CD4-positive, alpha-beta T cell treated with Interleukin-15 for 4 hours (primary cell): ENCODE measurements at regions not wholly inside any gene's neighbourhood (a gene's known extent, or its start where the extent isn't known, plus 50 kb on each side); places are given as distances from the start of the nearest gene placed in this dataset.

Experiments used
- DNase-seq: peaks from one replicate; pipeline ENCODE4 v3.0.0-alpha.2; 2020; ENCODE audit warnings: low spot score

DNA sequence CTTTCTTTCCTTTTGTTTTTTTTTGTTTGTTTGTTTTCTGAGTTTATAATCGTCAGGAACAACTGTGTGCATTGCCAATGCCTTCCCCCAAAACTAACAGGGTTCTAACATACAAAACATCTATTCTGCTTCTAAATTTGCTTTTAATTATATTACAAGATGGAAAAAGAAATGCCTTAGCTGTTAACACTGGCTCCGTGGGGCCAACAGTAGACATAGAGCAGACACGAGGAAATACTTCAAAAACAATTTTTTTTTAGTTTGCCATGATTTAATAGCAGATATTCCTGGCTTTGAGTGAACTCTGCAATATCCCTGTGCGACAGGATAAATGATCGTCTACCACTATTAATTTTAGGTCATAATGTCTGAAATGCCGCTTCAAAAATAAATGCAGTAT lies 153.3 kb upstream of the HNRNPA3 start:
- no peak for DNase-seq

DNA sequence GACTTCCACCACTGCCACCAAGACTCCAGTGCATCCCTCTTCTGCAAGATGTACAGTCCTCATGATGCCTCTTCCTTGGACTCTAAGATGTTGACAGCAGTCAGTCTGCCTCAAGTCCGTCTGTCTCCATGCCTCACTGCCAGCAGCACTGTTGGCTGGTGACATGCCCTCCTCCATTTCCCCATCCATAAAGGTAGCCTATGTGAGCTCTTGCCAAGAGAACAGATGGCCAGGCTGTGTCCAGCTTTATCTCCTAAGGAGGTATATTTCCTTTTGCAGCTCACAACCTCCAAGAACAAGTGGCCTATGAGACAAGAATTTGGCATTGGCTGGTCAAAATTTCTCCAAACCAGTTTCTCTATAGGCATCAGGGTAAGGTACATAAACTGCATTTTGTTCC lies 149.3 kb upstream of the HNRNPA3 start:
- no peak for DNase-seq

DNA sequence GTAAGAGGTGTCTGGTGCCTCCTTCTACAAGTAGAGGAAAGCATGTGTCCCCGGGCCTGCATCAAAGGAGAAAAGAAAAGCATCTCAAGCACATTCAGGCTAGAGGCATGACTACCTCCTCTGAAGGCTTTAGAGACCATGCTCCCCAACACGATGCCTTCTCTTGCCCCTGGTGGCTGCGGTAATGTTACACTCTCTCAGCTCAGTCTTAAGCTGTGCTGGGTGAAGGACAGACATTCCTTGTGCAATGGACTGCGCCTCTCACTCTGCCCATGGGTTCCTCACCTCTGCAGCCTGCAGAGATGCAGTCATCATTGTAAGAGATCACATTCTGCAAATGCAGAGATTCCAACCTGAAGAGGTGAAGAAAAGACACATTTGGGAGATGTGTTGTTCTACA lies 148.2 kb upstream of the HNRNPA3 start:
- no peak for DNase-seq

DNA sequence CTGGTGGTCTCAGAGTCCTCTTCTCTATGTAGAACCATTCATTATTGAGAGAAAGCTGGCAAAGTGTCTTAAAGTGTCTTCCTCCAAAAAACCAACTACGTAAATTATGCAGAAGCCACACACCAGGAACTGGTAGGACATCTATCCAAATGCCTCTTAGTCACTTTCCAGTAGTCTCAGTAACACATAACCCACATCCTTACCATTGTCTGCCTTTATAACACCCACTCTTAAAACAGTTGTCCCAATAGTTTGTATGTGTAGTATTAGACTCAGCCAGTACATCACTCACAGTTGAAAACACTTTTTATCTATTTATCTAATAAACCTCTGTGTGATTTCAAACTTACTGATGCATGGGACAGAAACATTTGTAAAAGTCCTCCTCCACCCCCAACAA lies 143.6 kb upstream of the HNRNPA3 start:
- DNase-seq: no peak

DNA sequence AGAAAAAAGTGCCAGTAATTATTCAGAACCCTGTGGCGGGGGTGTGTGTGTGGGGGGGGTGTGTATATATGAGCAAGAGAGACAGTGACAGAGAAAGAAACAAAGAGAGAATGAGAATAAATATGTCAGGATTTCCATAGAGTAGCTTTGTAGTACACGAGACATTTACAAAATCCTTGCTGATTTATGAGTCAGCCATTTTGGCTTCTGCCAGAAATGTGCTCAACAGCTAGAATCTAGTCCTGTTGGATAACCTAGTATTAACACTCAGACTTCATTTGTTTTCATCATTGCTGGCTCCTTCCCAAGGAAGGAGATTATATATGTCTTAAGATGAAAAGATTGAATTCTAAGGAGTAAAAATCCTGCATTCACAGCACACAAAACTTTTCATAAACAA lies 140.5 kb upstream of the HNRNPA3 start:
- DNase-seq: no peak

DNA sequence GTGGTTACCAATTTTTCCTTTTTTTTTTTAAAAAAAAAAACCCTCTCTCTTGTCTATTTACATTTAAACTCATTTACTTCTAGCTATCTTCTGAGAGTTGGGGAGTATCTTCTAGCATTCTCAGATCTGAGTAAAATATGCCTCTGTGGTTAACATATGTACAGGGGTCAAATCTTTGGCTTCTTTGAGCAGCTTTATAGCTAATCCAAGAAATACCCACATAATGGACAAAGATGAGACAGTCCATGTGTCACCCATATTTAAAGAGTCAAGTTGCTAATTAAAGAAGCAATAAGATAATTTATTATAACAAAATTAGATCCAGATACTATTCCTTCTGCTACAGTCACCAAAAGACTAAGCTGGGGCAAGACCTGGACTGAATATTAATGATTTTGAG lies 139.0 kb upstream of the HNRNPA3 start:
- DNase-seq: no peak

DNA sequence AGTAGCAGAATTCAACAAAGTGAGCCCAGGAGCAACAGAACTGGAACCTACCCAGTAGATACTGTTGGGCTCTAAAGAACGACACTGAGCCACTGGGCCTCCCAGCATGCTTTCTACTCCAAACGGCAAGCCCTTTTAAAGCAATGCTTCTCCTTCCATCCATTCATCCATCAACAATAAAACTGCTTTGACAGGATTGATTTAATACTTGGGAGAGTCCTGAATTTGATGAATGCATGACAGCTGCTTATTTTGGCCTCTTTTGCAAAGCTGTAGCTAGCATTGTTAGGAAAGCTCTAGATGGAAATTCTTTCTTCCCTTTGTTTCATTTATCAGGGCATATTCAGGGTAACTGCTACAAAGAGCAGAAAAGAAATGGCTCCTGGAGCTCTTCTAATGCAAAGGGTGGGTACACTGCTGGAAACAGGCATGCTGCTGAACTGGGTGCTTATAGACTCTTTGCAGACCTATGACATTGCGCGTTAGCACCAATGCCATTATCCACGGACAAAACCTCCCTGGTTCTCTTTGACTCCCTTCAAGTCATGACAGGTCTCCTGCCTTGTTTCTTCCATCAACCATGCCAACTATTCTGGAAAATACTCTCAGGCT lies 138.4 kb upstream of the HNRNPA3 start:
- DNase-seq: no peak

DNA sequence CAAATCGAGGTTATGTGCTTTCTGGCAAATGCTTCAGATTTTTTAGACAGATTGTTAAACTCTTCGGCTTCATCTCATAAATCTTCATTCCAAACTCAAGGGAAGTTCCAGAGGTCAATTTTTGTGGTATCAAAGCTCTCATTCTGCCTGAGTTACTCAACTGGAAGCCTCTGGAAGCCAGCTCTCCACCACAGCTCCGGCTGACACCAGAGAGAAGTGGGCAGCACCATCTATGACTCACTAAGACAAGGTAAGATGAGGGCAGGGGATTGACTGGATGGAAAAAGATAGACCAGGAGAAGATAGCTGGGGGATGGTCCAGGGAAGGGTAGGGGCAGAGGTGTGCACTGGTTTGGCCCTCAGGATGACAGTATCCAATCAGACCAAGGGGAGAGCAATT lies 137.3 kb upstream of the HNRNPA3 start:
- no peak for DNase-seq

DNA sequence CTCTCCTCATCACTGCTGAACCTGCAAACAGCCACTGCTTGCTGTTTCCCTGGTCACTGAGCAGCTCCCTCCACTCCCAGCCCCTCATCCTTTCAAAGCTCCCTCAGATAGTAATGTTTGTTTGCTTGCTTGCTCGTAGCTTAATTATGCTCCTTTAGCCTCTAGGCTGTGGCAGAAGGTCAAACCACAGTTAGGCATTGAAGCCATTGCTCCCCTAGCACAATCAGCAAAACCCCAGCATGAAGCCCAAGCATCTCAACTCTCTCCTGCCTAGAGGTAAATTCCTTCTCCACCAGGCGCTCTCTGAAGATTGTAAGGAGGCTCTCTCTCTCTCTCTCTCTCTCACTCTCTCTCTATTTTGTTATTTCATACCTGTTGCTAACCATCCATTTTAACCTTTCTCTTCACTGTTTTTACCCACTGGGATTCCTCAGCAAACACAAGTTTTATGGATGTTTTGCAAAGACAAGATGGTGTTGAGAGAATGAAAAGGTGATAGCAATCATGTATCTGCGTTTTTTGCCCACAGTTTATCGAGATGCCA lies 135.9 kb upstream of the HNRNPA3 start:
- DNase-seq: no peak

DNA sequence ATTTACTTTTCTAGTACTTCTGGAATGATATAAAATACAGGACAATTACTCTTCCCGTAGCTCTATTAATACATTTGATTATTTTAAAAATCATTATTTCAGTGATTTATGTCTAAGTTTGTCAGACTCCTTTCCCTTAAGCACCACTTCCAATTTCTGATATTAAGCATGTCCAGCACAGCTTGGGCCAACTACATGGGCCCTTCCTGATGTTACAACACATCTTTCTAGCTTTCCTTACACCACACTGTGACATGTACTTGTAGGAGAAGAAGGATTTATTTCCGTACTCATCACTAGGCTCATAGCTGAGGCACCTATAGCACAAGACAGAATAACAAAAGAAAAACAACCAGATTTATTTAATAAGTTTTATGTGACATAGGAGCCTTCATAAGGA lies 134.8 kb upstream of the HNRNPA3 start:
- DNase-seq: no peak

DNA sequence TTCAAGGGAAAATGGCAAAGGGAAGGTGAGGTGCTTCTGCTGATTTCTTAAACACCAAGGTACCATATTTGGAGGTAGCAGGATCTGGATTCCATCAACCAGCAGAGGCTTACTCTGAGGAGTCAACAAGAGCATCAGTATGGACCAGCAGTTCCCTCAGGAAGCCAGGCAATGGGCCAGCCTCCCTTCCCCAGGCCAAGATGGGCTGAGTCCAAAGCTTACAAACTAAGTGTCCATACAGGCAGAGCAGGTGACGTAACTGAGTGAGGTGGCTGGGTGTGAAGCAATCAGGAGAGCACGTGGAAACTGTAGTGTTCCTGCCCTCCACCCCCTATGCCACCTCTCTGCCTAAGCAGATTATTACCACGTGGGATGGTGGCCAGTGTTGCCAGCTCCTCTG lies 134.2 kb upstream of the HNRNPA3 start:
- no peak for DNase-seq

DNA sequence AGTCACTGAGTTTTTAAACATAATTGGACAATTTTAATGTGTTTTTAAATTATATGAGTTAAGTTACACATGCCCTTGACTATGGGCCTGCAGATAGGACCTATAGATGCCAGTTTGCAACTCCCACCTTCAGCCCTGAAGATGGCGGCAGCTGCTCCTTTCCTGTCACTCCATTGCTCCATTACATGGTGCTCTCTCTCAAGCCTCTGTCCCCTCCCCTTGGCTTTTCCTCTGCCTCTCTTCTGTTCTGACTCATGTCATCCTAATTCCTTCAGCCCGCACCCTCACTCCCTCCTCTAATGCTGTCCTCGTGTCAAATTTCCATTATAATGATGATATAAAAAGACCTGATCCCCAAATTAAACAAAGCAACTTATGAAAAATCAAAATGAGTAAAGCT lies 133.7 kb upstream of the HNRNPA3 start:
- no peak for DNase-seq

DNA sequence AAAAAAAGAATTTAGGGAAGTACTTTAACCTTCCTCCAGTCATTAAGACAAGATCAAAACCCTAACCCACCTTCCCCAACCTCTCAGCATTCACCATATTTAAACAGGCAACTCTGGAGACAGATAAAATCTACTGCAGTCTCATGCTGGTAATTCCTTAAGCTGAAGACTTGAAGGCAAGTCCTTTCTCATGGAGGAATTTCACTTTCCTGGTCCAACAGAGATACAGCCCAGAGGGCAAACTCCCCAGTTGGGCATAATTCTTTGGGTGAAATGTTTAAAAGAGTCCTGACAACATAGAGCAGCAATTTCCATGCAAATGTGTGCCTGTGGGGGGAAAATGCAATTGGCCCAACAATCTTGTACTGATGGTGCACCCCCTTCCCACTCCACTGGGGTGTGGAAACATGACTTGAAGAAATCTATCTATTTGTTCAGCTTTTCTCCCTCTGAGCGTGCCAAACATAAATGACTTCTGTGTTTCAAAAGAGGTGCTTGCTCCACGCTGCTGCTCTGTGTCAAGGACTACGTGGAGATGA lies 131.8 kb upstream of the HNRNPA3 start:
- no peak for DNase-seq

DNA sequence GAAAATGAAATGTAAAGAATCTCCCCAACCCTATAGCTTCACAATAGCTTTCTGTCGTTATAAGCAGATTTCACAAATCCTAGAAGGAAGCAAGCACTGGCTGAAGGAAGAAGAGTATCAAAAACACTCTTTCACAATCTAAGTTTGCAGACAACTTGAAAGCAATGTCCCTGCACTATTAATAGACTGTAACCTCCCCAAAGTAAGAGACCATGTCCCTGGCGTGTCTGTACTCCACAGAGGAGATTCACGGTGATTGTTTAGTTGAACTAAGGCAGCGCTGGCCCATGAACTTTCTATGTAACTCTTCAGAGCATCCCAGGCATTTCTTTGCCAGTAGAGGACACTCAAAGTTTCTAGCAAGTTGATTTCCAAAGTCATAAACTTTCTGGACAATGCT lies 128.0 kb upstream of the HNRNPA3 start:
- DNase-seq: no peak

DNA sequence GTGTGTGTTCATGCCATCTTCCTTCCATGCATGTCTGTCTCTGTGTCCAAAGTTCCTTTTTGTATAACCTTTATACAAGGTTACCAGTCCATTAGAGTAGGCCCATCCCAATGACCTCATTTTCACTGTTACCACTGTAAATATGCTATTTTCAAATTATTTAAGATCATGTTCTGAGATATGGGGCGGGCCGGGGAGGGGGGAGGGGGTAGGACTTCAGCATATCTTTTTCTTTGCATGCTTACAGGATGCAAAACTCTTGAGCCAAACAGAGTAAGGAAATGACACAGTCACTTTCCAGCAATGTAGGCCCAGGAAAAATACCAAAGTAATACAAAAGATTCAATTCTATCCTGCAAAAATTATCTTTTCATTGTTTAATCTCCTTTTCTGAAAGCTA lies 124.1 kb upstream of the HNRNPA3 start:
- no peak for DNase-seq

DNA sequence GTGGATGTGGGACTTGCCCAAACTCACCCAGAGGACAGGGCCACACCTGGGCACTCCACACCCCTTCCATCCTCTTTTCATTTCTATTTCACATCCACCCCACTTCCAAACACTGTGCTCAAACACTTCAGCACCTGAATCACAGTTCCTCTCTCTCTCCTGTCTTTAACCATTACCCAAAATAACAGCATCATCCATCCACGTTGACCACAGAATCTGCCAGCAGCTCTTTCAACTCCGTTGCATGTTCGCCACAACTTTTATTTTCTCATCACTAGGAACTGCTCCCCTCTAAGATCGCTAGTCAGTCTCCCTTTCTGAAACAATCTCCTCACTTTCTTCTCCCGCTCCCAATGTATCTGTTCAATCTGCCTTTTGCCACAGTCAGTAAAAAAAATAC lies 121.6 kb upstream of the HNRNPA3 start:
- no peak for DNase-seq

DNA sequence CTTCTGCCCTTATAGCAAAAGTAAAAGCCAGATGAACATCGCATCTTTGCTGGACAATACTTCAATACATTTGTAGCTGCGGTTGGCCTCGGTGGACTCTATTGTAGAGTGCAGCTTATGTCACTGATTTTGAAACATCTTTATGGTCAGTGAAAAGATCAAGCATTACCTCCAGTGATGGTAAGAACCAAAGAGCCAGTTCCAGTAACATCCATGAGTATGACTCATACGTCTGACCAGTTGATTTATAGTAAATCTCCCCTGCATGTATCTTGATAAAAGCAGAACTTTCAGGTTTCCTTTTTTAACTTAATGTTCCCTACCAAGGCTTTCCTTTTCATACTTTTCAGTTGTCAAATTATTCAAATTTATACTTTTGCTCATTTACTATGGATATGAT lies 119.2 kb upstream of the HNRNPA3 start:
- DNase-seq: no peak

DNA sequence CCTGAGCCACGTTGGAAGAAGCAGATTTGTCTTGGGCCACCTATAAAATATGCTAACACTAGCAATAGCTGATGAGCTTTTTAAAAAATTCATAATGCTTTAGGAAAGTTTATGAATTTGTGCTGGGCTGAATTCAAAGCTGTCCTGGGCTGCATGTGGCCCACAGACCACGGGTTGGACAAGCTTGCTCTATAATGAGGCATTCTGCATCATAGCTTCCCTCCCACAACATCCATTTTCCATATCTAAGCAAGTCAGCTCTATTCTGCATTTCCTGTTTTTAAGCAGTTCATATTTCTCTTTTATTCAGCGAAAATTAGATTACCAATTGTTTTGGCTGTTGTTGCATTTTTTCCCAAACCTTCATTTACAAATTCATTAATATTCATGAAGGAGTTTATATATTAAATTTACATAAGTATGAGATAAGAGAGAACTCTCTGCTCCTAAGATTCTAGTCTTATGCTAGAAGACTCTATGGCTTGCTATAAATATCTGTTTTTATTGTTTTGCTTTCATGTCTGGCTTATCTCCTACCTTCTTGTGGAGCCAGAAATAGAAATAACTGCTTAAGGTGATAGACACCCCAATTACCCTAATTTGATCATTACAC lies 114.5 kb upstream of the HNRNPA3 start:
- DNase-seq: no peak

DNA sequence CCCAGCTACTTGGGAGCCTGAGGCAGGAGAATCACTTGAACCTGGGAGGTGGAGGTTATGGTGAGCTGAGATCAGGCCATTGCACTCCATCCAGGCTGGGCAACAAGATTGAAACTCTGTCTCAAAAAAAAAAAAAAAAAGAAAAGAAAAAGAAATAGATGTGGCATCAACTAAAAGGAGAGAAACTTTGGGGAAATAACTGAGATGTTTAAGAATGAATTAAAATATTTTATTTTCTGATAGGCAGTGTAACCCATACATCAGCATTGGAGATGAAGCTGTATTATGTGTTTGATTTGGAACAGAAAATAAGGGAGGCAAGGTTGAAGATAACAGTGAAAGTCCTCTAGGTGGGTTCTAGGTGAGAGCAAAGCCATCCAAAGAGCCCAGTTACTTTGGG lies 110.7 kb upstream of the HNRNPA3 start:
- no peak for DNase-seq

DNA sequence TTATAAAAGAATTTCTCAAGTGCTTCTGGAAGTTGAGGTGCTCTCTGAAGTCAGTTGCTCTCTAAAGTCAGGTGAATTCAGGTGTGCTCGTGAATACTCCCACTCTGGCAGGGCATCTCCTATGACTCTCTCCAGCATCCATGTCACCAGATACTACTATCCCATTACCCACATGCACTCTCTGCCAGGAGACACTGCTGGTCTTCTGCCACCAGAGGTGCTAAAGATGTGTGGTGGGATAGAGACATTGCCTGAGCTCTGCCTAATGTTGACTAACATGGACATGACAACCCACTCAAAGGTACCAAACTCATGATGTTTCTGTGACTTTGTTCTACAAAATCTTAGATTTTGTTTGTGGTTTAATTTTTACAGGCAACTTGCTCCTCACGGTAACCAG lies 106.4 kb upstream of the HNRNPA3 start:
- no peak for DNase-seq

DNA sequence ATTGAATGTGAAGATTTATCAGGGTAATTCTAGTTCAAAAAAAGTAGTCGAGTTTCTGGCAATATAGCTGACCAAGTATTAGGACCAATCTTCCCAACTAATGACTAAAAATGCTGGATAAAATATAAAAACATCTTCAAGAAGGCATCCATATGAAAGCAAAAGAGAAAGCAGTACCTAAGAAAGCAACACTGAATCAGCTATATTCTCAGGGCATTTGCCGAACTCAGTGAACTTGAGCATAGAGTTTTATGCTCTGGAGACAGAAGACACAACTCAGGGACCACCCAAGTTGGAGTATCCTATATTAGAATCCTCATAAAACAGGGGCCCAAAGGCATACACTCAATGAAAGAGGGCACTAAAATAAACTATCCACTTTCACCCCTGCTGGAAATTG lies 103.7 kb upstream of the HNRNPA3 start:
- DNase-seq: no peak

DNA sequence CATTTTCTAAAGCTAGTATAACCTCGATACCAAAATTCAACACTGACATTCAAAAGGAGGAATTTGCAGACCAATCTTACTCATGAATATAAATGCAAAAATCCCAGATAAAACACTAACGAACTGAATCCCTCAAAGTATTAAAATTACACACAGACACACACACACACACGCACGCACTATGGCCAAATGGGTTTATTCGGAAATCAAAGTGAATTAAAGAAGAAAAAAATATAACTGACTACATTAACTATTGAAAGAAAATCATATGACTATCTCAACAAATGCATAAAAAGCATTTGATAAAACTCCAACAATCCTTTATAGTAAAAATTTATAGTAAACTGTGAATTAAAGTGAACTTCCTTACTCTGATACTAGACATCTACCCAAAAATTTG lies 97.9 kb upstream of the HNRNPA3 start:
- DNase-seq: no peak

DNA sequence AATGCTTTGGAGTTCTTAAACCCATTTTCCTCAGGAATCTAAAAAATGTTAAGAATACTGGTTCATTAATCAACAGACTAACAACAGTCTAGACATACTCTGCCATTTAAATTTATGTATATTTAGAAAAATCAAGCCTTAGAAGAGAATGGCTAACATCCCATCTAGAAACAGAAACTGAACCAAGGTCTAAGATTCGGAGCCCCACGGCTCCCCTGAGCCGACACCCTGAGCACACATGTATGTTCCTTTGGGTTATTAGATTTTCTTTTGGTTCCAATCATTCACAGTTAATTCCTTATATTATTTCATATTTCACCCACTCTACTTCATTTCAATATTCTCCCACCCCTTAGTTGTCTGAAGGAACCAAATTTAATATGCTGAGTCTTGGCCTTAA lies 94.8 kb upstream of the HNRNPA3 start:
- no peak for DNase-seq

DNA sequence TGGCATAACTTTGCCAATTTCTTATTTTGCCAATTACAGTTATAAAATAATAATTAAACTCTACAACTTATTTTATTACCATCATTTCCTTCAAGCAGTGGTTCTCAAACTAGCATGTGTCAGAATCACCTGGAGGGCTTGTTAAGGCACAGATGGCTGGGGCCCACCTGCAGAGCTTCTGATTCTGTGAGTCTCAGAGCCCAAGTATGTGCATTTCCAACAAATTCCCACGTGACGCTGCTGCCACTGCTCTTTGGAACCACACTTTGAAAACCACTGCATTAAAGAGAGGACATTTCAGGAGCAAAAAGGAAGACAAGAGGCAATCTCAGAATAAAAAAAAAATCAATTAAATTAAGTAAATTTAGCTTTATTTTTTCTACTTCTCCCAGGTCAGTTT lies 94.0 kb upstream of the HNRNPA3 start:
- no peak for DNase-seq
